Naive thymus-derived CD8-positive, alpha-beta T cell (primary cell): ENCODE measurements at regions not wholly inside any gene's neighbourhood (a gene's known extent, or its start where the extent isn't known, plus 50 kb on each side); places are given as distances from the start of the nearest gene placed in this dataset.
A peak's percentile ranks its signal among the peaks of the same experiment; 100 is the strongest.

ENCODE experiments used
- ATAC-seq, 2 donors: fragments of 150-1000 bp; cut with Tn5 transposase in 1 of 2; sonication (Bioruptor Pico), chemical (Tn5 transposase) in 1 of 2; 1 replicate in 1 of 2; 2 replicates in 1 of 2; pipeline ENCODE4 v1.10.0; 2021; ENCODE audit warnings: mild to moderate bottlenecking in 2 of 2, moderate library complexity in 2 of 2
- POLR2A ChIA-PET: fragments of 350-600 bp; sonication (Branson Sonifier 250); formaldehyde crosslinking; loops from one replicate; lab custom pipeline; 2021; ENCODE audit warnings: antibody characterized with exemption; lab: Charles Lee
- DNase-seq, 10 donors: peaks; one replicate each; pipeline versions ENCODE4 v3.0.0 to v3.0.0-alpha.2; 2020 to 2022
- H3K27ac Mint-ChIP-seq, 10 donors: one replicate each; pipeline ENCODE4 v1.8.0; 2020 to 2022; ENCODE audit warnings: mild to moderate bottlenecking in 10 of 10, mixed read lengths in 10 of 10, moderate library complexity in 4 of 10, inconsistent platforms in 1 of 10
- H3K27me3 Mint-ChIP-seq, 5 donors: one replicate each; pipeline ENCODE4 v1.8.0; 2021 to 2022; ENCODE audit warnings: mixed read lengths in 5 of 5
- H3K36me3 Mint-ChIP-seq, 3 donors: one replicate each; pipeline ENCODE4 v1.8.0; 2020 to 2022; ENCODE audit warnings: mixed read lengths in 3 of 3, mild to moderate bottlenecking in 2 of 3, inconsistent platforms in 1 of 3
- H3K4me1 Mint-ChIP-seq, 4 donors: one replicate each; pipeline ENCODE4 v1.8.0; 2021 to 2022; ENCODE audit warnings: mixed read lengths in 4 of 4
- H3K4me3 Mint-ChIP-seq, 10 donors: one replicate each; pipeline ENCODE4 v1.8.0; 2020 to 2022; ENCODE audit warnings: mild to moderate bottlenecking in 10 of 10, mixed read lengths in 10 of 10, moderate library complexity in 6 of 10, inconsistent platforms in 1 of 10
- H3K9me3 Mint-ChIP-seq, 9 donors: one replicate each; pipeline ENCODE4 v1.8.0; 2020 to 2022; ENCODE audit warnings: mixed read lengths in 9 of 9, mild to moderate bottlenecking in 3 of 9, inconsistent platforms in 1 of 9, moderate library complexity in 1 of 9

GRCh38 chr4:163747293-163747692 is 252.8 kb downstream of the TMA16 start:
- Mint-ChIP-seq H3K4me1 (no peaks in the 10 kb centered on the region), H3K9me3 (peaks cover 0 to 12% (median 0%) of the 10 kb centered on the region in 9 donors), H3K36me3 (no peaks in the 10 kb centered on the region), H3K4me3 (no peak overlapping the region), H3K27ac (no peak overlapping the region), H3K27me3 (peaks cover 0 to 16% (median 2%) of the 10 kb centered on the region in 5 donors)
- ATAC-seq (no peak), DNase-seq (no peak)
- POLR2A ChIA-PET, result no interaction called here

GRCh38 chr4:163747886-163748285 is 253.4 kb downstream of the TMA16 start:
- POLR2A ChIA-PET, result no interaction called here
- no peaks in the 10 kb centered on the region for H3K36me3 Mint-ChIP-seq
- H3K27me3 Mint-ChIP-seq, result peaks cover 0 to 16% (median 2%) of the 10 kb centered on the region in 5 donors
- ATAC-seq (no peak), DNase-seq (no peak)
- H3K27ac Mint-ChIP-seq, result no peak overlapping the region
- no peak overlapping the region for H3K4me3 Mint-ChIP-seq
- H3K9me3 Mint-ChIP-seq, result peaks cover 0 to 12% (median 0%) of the 10 kb centered on the region in 9 donors
- H3K4me1 Mint-ChIP-seq, result no peaks in the 10 kb centered on the region

- peaks cover 0 to 16% (median 2%) of the 10 kb centered on the region in 5 donors for H3K27me3 Mint-ChIP-seq
- H3K4me3 Mint-ChIP-seq, result no peak overlapping the region
- POLR2A ChIA-PET, result no interaction called here
- ATAC-seq, result no peak
- H3K4me1 Mint-ChIP-seq, result no peaks in the 10 kb centered on the region
- H3K27ac Mint-ChIP-seq, result no peak overlapping the region
- peaks cover 0 to 12% (median 0%) of the 10 kb centered on the region in 9 donors for H3K9me3 Mint-ChIP-seq
- DNase-seq, result no peak
- H3K36me3 Mint-ChIP-seq, result no peaks in the 10 kb centered on the region
Observed at GRCh38 chr4:163748449-163748848, 254.0 kb downstream of the TMA16 start.

DNA sequence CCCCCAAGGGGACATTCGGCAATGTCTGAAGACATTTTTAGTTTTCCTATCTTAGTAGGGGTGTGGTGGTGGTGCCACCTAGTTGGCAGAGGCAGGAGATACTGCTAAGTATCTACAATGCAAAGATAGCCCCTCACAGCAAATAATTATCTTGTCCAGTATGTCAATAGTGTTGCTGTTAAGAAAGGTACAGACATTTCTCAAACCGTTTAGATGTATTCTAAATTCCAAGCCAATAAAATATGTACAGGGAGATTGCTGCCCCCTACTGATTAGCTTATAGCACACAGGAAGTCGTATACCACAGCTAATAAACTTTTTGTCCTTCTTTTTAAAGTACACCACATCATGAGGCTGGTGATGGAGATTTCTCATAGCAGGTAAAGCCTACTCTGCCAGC is 260.5 kb downstream of the TMA16 start:
- no peaks in the 10 kb centered on the region for H3K36me3 Mint-ChIP-seq
- no peak overlapping the region for H3K27ac Mint-ChIP-seq
- POLR2A ChIA-PET, result no interaction called here
- no peaks in the 10 kb centered on the region for H3K9me3 Mint-ChIP-seq
- ATAC-seq (peak; percentile 33 to 70), DNase-seq (peak in 4 of 10 donors; percentile 7 to 41 (median 25))
- peaks cover 0 to 4% (median 0%) of the 10 kb centered on the region in 5 donors for H3K27me3 Mint-ChIP-seq
- peaks cover 0 to 6% (median 2%) of the 10 kb centered on the region in 4 donors for H3K4me1 Mint-ChIP-seq
- H3K4me3 Mint-ChIP-seq, result peak overlapping the region in 3 of 10 donors; percentile 16 to 52 (median 49)

DNA sequence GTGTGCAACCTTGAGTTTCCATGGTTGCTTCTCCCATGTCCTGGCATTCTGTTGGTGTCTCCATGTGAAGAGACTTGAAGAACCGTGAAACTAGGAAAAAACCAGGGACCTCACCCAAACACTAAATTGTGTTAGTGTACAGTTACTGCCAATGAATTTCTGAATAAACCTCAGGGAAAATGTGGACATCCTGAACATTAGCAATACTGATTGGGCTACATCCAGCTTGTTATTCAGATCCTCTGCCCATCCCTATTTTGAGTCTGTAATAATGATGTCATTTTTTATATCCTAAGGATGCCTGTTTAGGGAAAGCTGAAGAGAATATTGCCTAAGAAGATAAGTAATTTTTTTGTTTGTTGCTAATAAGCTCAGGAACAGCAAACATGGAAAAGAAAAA is 262.7 kb downstream of the TMA16 start:
- H3K9me3 Mint-ChIP-seq, result no peaks in the 10 kb centered on the region
- no peak overlapping the region for H3K27ac Mint-ChIP-seq
- DNase-seq, result no peak
- no peak overlapping the region for H3K4me3 Mint-ChIP-seq
- no peak for ATAC-seq
- H3K4me1 Mint-ChIP-seq, result peaks cover 0 to 6% (median 2%) of the 10 kb centered on the region in 4 donors
- POLR2A ChIA-PET, result interaction anchor here (0.5 kb wide), 1 partner anchor 207 kb away, joined by 3 read pairs; no protein-coding TSS in a partner anchor
- no peaks in the 10 kb centered on the region for H3K36me3 Mint-ChIP-seq
- peaks cover 0 to 4% (median 0%) of the 10 kb centered on the region in 5 donors for H3K27me3 Mint-ChIP-seq

DNA sequence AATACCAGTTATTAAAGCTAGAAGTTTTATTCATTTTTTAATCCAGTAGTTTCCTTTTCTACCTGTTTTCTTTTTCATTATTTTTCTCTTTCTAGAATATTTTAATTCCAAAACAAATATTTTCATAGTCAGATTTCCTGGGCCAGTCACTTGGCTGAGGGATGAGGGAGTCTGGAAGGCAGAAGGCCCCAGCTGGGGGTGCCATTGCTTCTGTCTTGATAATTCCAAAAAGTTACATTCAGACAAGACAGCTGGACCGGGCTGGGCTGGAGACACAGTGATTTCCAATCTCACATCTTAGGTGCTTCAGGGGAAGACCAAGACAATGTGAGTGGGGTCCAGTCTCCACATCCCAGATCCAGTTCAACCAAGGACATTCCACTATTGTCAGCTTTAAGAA is 263.5 kb downstream of the TMA16 start:
- Mint-ChIP-seq H3K4me3 (no peak overlapping the region), H3K9me3 (no peaks in the 10 kb centered on the region), H3K36me3 (no peaks in the 10 kb centered on the region), H3K27ac (no peak overlapping the region), H3K4me1 (peaks cover 0 to 6% (median 2%) of the 10 kb centered on the region in 4 donors), H3K27me3 (peaks cover 0 to 4% (median 0%) of the 10 kb centered on the region in 5 donors)
- POLR2A ChIA-PET, result no interaction called here
- no peak for ATAC-seq
- DNase-seq, result no peak

DNA sequence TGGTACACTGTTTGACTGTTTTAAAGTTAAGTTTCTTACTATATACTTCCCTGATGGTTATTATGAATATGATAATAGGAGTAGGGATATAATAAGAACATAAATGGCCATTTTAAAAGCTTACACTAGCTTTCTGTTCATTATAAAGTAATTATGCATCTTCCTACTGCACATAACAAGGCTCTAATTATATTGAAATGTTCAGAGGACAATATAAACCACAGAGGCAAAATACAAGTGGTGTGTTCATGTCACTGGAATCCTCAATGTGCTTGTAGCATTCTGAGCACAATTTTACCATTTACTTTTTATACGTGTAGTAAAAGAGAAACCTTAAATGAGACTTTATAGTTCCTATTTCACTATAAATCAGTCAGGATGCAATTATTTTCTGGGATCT is 268.3 kb downstream of the TMA16 start:
- no peak for DNase-seq
- Mint-ChIP-seq H3K9me3 (no peaks in the 10 kb centered on the region), H3K4me1 (no peaks in the 10 kb centered on the region), H3K36me3 (no peaks in the 10 kb centered on the region), H3K4me3 (no peak overlapping the region), H3K27me3 (peaks cover 0 to 3% (median 0%) of the 10 kb centered on the region in 5 donors), H3K27ac (no peak overlapping the region)
- ATAC-seq, result no peak
- POLR2A ChIA-PET, result no interaction called here

- ATAC-seq, result no peak
- H3K4me3 Mint-ChIP-seq, result no peak overlapping the region
- H3K27ac Mint-ChIP-seq, result no peak overlapping the region
- H3K4me1 Mint-ChIP-seq, result no peaks in the 10 kb centered on the region
- H3K27me3 Mint-ChIP-seq, result peaks cover 0 to 4% (median 0%) of the 10 kb centered on the region in 5 donors
- POLR2A ChIA-PET, result no interaction called here
- H3K9me3 Mint-ChIP-seq, result no peaks in the 10 kb centered on the region
- DNase-seq, result no peak
- H3K36me3 Mint-ChIP-seq, result no peaks in the 10 kb centered on the region
Observed at GRCh38 chr4:163764569-163764968, 270.1 kb downstream of the TMA16 start.

GRCh38 chr4:163768014-163768413 is 273.5 kb downstream of the TMA16 start:
- no peaks in the 10 kb centered on the region for H3K36me3 Mint-ChIP-seq
- H3K9me3 Mint-ChIP-seq, result no peaks in the 10 kb centered on the region
- no peak overlapping the region for H3K4me3 Mint-ChIP-seq
- POLR2A ChIA-PET, result no interaction called here
- H3K4me1 Mint-ChIP-seq, result no peaks in the 10 kb centered on the region
- ATAC-seq (no peak), DNase-seq (no peak)
- H3K27ac Mint-ChIP-seq, result no peak overlapping the region
- H3K27me3 Mint-ChIP-seq, result peaks cover 0 to 4% (median 0%) of the 10 kb centered on the region in 5 donors

GRCh38 chr4:163772238-163772637 is 277.7 kb downstream of the TMA16 start:
- H3K27ac Mint-ChIP-seq, result no peak overlapping the region
- peaks cover 0 to 12% (median 3%) of the 10 kb centered on the region in 5 donors for H3K27me3 Mint-ChIP-seq
- ATAC-seq (no peak), DNase-seq (no peak)
- no peaks in the 10 kb centered on the region for H3K4me1 Mint-ChIP-seq
- POLR2A ChIA-PET, result no interaction called here
- H3K9me3 Mint-ChIP-seq, result no peaks in the 10 kb centered on the region
- no peaks in the 10 kb centered on the region for H3K36me3 Mint-ChIP-seq
- H3K4me3 Mint-ChIP-seq, result no peak overlapping the region

- Mint-ChIP-seq H3K27ac (no peak overlapping the region), H3K4me1 (no peaks in the 10 kb centered on the region), H3K9me3 (peaks cover 0 to 1% (median 0%) of the 10 kb centered on the region in 9 donors), H3K4me3 (no peak overlapping the region), H3K36me3 (no peaks in the 10 kb centered on the region), H3K27me3 (peaks cover 0 to 12% (median 3%) of the 10 kb centered on the region in 5 donors)
- POLR2A ChIA-PET, result no interaction called here
- DNase-seq (no peak), ATAC-seq (no peak)
Observed at GRCh38 chr4:163773940-163774339, 279.4 kb downstream of the TMA16 start.

DNA sequence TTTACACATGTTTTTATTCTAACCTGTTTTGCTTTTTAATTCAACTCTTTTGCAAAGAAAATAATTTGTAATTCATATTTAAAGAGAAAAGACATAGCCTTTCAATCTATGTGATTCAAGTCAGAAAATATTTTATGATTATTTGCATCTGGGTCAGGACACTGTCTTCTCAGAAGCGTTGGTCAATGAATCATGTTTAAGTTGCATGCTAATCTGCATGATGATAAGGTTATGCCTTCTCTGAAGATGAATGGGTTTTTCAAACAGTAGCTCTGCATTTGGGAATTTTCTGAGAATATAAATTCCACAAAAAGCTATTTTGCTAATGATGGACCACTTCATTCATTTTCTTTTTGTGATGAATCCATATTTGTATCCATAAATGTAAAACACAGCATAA is 282.5 kb downstream of the TMA16 start:
- no peak overlapping the region for H3K27ac Mint-ChIP-seq
- peaks cover 0 to 3% (median 0%) of the 10 kb centered on the region in 9 donors for H3K9me3 Mint-ChIP-seq
- DNase-seq, result no peak
- no peaks in the 10 kb centered on the region for H3K4me1 Mint-ChIP-seq
- H3K4me3 Mint-ChIP-seq, result no peak overlapping the region
- H3K36me3 Mint-ChIP-seq, result no peaks in the 10 kb centered on the region
- POLR2A ChIA-PET, result no interaction called here
- peaks cover 0 to 12% (median 3%) of the 10 kb centered on the region in 5 donors for H3K27me3 Mint-ChIP-seq
- ATAC-seq, result no peak

GRCh38 chr4:163781726-163782125 is 287.2 kb downstream of the TMA16 start:
- POLR2A ChIA-PET, result no interaction called here
- Mint-ChIP-seq H3K4me1 (no peaks in the 10 kb centered on the region), H3K9me3 (peaks cover 0 to 15% (median 7%) of the 10 kb centered on the region in 9 donors), H3K36me3 (peaks cover 0 to 3% (median 0%) of the 10 kb centered on the region in 3 donors), H3K27me3 (peaks cover 0 to 2% (median 0%) of the 10 kb centered on the region in 5 donors), H3K27ac (no peak overlapping the region), H3K4me3 (no peak overlapping the region)
- DNase-seq (no peak), ATAC-seq (no peak)

- POLR2A ChIA-PET, result no interaction called here
- Mint-ChIP-seq H3K9me3 (no peaks in the 10 kb centered on the region), H3K4me1 (no peaks in the 10 kb centered on the region), H3K36me3 (peaks cover 0 to 3% (median 0%) of the 10 kb centered on the region in 3 donors), H3K4me3 (no peak overlapping the region), H3K27ac (no peak overlapping the region), H3K27me3 (peaks cover 0 to 5% (median 0%) of the 10 kb centered on the region in 5 donors)
- DNase-seq, result no peak
- ATAC-seq, result no peak
Observed at GRCh38 chr4:163790231-163790630, 295.7 kb downstream of the TMA16 start.
